CD14-positive monocyte (primary cell): ENCODE measurements at regions not wholly inside any gene's neighbourhood (a gene's known extent, or its start where the extent isn't known, plus 50 kb on each side); places are given as distances from the start of the nearest gene placed in this dataset.

Experiments used
- DNase-seq, 3 donors: peaks; one replicate each; pipeline ENCODE4 v3.0.0-alpha.2; 2011 to 2022
- H2AFZ ChIP-seq: 2 replicates; pipeline ENCODE4 v1.6.0; 2012; ENCODE audit warnings: mild to moderate bottlenecking, low read depth, low read length, inconsistent platforms; ENCODE audit not compliant: insufficient read depth, poor library complexity, severe bottlenecking
- H3K27ac ChIP-seq, 2 donors: 1 replicate in 1 of 2; 2 replicates in 1 of 2; pipeline ENCODE4 v1.5.1; 2012 to 2013; ENCODE audit warnings: low read length in 2 of 2, control low read depth in 1 of 2, inconsistent platforms in 1 of 2, low read depth in 1 of 2, mild to moderate bottlenecking in 1 of 2
- H3K27me3 ChIP-seq, 2 donors: one replicate each; pipeline versions ENCODE4 v1.6.0 to v1.6.1; 2011 to 2013; ENCODE audit warnings: low read length in 2 of 2; ENCODE audit not compliant: control insufficient read depth in 2 of 2, insufficient read depth in 2 of 2
- H3K36me3 ChIP-seq, 2 donors: replicated peaks in 1 of 2; 1 replicate in 1 of 2; 2 replicates in 1 of 2; pipeline versions ENCODE4 v1.5.1 to v1.6.1; 2012 to 2013; ENCODE audit warnings: low read length in 2 of 2, control low read depth in 1 of 2, inconsistent platforms in 1 of 2, mild to moderate bottlenecking in 1 of 2; ENCODE audit not compliant: insufficient read depth in 2 of 2, control insufficient read depth in 1 of 2
- H3K4me1 ChIP-seq, 2 donors: 1 replicate in 1 of 2; 2 replicates in 1 of 2; pipeline versions ENCODE4 v1.5.1 to v1.6.1; 2012 to 2013; ENCODE audit warnings: low read length in 2 of 2, control low read depth in 1 of 2, inconsistent platforms in 1 of 2, mild to moderate bottlenecking in 1 of 2, moderate library complexity in 1 of 2; ENCODE audit not compliant: insufficient read depth in 2 of 2, control insufficient read depth in 1 of 2
- H3K4me2 ChIP-seq: replicated peaks from 2 replicates; pipeline ENCODE3; 2012; ENCODE audit warnings: low read length, moderate library complexity, mild to moderate bottlenecking; ENCODE audit not compliant: poor library complexity, severe bottlenecking; ENCODE audit errors: extremely low read depth
- H3K4me3 ChIP-seq, 3 experiments: fragments of 200-600 bp in 1 of 3; sonication (generic) in 1 of 3; replicated peaks in 1 of 3; 1 replicate in 2 of 3; 2 replicates in 1 of 3; pipeline ENCODE4 v1.5.1; 2011 to 2013; ENCODE audit warnings: low read length in 3 of 3, mild to moderate bottlenecking in 3 of 3, control low read depth in 2 of 3, low read depth in 2 of 3, inconsistent platforms in 1 of 3, moderate library complexity in 1 of 3
- H3K79me2 ChIP-seq: 2 replicates; pipeline ENCODE4 v1.6.0; 2012; ENCODE audit warnings: mild to moderate bottlenecking, control low read depth, inconsistent platforms, low read length, moderate library complexity; ENCODE audit not compliant: insufficient read depth
- H3K9ac ChIP-seq: 2 replicates; pipeline ENCODE4 v1.6.0; 2017; ENCODE audit warnings: low read length, mild to moderate bottlenecking; ENCODE audit not compliant: insufficient read depth, poor library complexity, severe bottlenecking
- H3K9me3 ChIP-seq, 2 donors: replicated peaks in 1 of 2; 1 replicate in 1 of 2; 2 replicates in 1 of 2; pipeline versions ENCODE4 v1.5.1 to v1.6.1; 2012 to 2013; ENCODE audit warnings: low read length in 2 of 2, control low read depth in 1 of 2; ENCODE audit not compliant: control insufficient read depth in 1 of 2, insufficient read depth in 1 of 2
- H4K20me1 ChIP-seq: 2 replicates; pipeline ENCODE4 v1.6.0; 2012; ENCODE audit warnings: mild to moderate bottlenecking, low read length, control low read depth, moderate library complexity; ENCODE audit not compliant: insufficient read depth
- H3K27ac Mint-ChIP-seq, 7 donors: one replicate each; pipeline ENCODE4 v1.8.0; 2020; ENCODE audit warnings: mild to moderate bottlenecking in 7 of 7, mixed read lengths in 7 of 7, moderate library complexity in 6 of 7, inconsistent platforms in 2 of 7
- H3K27me3 Mint-ChIP-seq, 3 donors: one replicate each; pipeline ENCODE4 v1.8.0; 2021 to 2022; ENCODE audit warnings: low read depth in 3 of 3, mild to moderate bottlenecking in 3 of 3, mixed read lengths in 3 of 3, moderate library complexity in 3 of 3, inconsistent platforms in 1 of 3
- H3K36me3 Mint-ChIP-seq, 2 donors: one replicate each; pipeline ENCODE4 v1.8.0; 2020; ENCODE audit warnings: mixed read lengths in 2 of 2, inconsistent platforms in 1 of 2, mild to moderate bottlenecking in 1 of 2
- H3K4me1 Mint-ChIP-seq: one replicate; pipeline ENCODE4 v1.8.0; 2020; ENCODE audit warnings: mild to moderate bottlenecking, mixed read lengths
- H3K4me3 Mint-ChIP-seq, 2 donors: one replicate each; pipeline ENCODE4 v1.8.0; 2020; ENCODE audit warnings: mild to moderate bottlenecking in 2 of 2, mixed read lengths in 2 of 2, moderate library complexity in 1 of 2
- H3K9me3 Mint-ChIP-seq, 7 donors: one replicate each; pipeline ENCODE4 v1.8.0; 2020 to 2022; ENCODE audit warnings: mixed read lengths in 7 of 7, mild to moderate bottlenecking in 6 of 7, moderate library complexity in 6 of 7, inconsistent platforms in 2 of 7
- WGBS: methylation state at CpG from one replicate; pipeline ENCODE4 v1.1.5; 2013; ENCODE audit warnings: missing lambda C conversion rate; ENCODE audit not compliant: insufficient coverage; 5-methylcytosine and 5-hydroxymethylcytosine counted together
- intact Hi-C, 2 donors: fragments of 100-400 bp; cut with micrococcal nuclease; formaldehyde crosslinking; loops; one replicate each; pipeline versions ENCODE4 v1.15.0 to v1.15.1; 2023
- TF ChIP-seq, protein P1 (sequence below): fragments of 200-600 bp; IDR thresholded peaks from one replicate; pipeline ENCODE4 v1.8.0; 2022; ENCODE audit warnings: antibody characterized with exemption, mild to moderate bottlenecking

DNA sequence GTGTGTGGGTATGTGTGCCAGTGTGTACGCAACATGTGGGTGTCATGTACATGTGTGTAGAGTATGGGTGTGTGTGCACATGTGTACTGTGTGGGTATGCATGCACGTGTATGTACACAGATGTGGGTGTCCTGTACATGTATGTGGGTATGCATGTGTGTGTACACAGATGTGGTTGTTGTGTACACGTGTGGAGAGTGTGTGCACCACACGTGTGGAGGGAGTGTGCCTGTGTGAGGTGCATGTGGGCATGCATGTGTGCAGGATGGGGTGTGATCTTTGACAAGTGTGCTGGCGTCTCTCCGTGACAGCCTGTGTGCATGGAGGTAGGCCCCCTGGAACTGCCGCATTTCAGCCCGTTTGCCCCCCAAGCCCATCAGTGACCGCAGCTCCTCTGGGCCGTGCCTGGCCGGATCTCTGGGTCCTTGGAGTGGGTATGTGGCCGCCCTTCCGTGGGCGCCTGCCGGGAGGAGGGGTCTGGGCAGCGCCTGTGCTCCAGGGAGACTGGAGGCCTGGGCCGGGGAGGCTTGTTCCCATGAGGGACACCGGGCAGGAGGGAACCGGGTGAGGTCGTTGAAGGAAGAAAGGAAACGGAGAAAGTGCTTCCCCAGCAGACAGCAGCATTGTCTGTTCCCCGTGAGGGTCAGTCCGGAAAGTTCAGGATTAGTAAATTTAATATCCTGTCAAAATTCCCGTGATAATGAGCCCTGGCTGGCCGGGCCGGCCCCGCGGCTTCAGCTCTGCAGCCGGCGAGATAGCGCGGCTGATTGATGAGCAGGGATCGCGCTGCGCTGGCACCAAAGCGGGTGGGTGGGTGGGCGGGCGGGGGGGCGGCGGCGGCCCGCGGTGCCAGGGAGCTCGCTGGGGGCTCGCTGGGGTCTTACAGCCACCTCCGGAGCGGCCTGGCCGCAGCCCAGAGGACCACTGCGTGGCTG lies 91.1 kb upstream of the SOX1 start:
- no peak overlapping the region for H3K4me2 ChIP-seq
- H3K9me3 ChIP-seq: peaks cover 20 to 22% of the 10 kb centered on the region in 2 donors
- no peaks in the 10 kb centered on the region for H4K20me1 ChIP-seq
- no peaks in the 10 kb centered on the region for H3K36me3 ChIP-seq
- intact Hi-C loops: no loop called here
- H3K4me3 Mint-ChIP-seq: no peak overlapping the region
- peaks cover 0 to 4% of the 10 kb centered on the region in 2 donors for H3K27me3 ChIP-seq
- no peaks in the 10 kb centered on the region for H3K4me1 Mint-ChIP-seq
- H3K4me1 ChIP-seq: no peaks in the 10 kb centered on the region
- no peaks in the 10 kb centered on the region for H3K79me2 ChIP-seq
- 91% methylated on average over 33 of the region's 49 CpGs for WGBS
- peak overlapping the region in 1 of 7 donors; percentile 43 for H3K27ac Mint-ChIP-seq
- H2AFZ ChIP-seq: no peak overlapping the region
- no peak overlapping the region for H3K27ac ChIP-seq
- peaks cover 15 to 30% (median 21%) of the 10 kb centered on the region in 7 donors for H3K9me3 Mint-ChIP-seq
- no peak for DNase-seq
- peaks cover 9 to 17% (median 14%) of the 10 kb centered on the region in 3 donors for H3K27me3 Mint-ChIP-seq
- H3K4me3 ChIP-seq: no peak overlapping the region
- TF ChIP-seq, protein P1, sequence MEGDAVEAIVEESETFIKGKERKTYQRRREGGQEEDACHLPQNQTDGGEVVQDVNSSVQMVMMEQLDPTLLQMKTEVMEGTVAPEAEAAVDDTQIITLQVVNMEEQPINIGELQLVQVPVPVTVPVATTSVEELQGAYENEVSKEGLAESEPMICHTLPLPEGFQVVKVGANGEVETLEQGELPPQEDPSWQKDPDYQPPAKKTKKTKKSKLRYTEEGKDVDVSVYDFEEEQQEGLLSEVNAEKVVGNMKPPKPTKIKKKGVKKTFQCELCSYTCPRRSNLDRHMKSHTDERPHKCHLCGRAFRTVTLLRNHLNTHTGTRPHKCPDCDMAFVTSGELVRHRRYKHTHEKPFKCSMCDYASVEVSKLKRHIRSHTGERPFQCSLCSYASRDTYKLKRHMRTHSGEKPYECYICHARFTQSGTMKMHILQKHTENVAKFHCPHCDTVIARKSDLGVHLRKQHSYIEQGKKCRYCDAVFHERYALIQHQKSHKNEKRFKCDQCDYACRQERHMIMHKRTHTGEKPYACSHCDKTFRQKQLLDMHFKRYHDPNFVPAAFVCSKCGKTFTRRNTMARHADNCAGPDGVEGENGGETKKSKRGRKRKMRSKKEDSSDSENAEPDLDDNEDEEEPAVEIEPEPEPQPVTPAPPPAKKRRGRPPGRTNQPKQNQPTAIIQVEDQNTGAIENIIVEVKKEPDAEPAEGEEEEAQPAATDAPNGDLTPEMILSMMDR: no peak
- no peak overlapping the region for H3K9ac ChIP-seq
- H3K36me3 Mint-ChIP-seq: no peaks in the 10 kb centered on the region

DNA sequence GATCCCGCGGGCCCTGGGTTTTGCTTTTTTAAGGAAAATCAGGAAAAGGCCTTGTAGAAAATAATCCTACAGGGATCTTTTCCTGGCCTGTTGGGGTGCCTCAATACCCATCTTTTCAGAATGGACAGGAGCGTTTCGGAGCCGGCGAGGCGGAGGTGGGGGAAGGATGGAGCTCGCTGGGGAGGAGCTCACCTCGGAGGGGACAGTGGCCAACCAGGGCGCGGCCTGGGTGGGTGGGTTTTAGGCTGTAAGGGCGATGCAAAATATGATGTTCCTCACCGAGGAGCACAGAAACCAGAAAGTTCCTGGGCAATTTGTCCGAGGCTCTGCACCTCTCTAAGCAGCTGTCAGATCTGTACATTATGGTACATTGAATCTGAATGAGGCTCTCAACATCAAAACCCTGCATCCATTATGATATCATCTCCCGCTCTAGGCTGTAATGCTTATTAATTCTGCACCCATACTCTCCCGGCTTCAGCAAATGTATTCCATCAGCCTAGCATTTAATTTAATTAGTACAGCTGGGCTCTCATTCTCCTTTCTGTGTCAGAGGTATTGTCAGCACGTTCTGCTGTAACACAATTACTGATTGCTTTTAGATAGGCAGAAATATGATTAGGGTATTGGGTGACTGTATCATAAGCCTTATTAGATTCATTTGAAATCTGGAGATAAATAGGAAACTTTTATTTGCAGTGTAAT lies 90.3 kb upstream of the SOX1 start:
- no peaks in the 10 kb centered on the region for H3K4me1 Mint-ChIP-seq

More for the DNA sequence above, 90.3 kb upstream of the SOX1 start:
- no peak for DNase-seq
- no peaks in the 10 kb centered on the region for H3K79me2 ChIP-seq
- Mint-ChIP-seq H3K9me3 (peaks cover 17 to 30% (median 21%) of the 10 kb centered on the region in 7 donors), H3K27ac (no peak overlapping the region), H3K4me3 (no peak overlapping the region), H3K36me3 (no peaks in the 10 kb centered on the region), H3K27me3 (peaks cover 9 to 20% (median 17%) of the 10 kb centered on the region in 3 donors)
- H3K27ac ChIP-seq: no peak overlapping the region
- intact Hi-C loops: no loop called here
- no peaks in the 10 kb centered on the region for H3K36me3 ChIP-seq
- H3K4me2 ChIP-seq: no peak overlapping the region
- no peaks in the 10 kb centered on the region for H4K20me1 ChIP-seq
- TF ChIP-seq, protein P1: no peak
- no peaks in the 10 kb centered on the region for H3K4me1 ChIP-seq
- H3K27me3 ChIP-seq: peaks cover 0 to 4% of the 10 kb centered on the region in 2 donors
- H3K4me3 ChIP-seq: no peak overlapping the region
- no peak overlapping the region for H3K9ac ChIP-seq
- 96% methylated on average over 8 of the region's 17 CpGs for WGBS
- H3K9me3 ChIP-seq: peaks cover 20 to 22% of the 10 kb centered on the region in 2 donors
- no peak overlapping the region for H2AFZ ChIP-seq
